GM19455 (cell line): ENCODE measurements at regions not wholly inside any gene's neighbourhood (a gene's known extent, or its start where the extent isn't known, plus 50 kb on each side); places are given as distances from the start of the nearest gene placed in this dataset.
"Not testable (repeated sequence)": the region's sequence is repeated elsewhere in the genome, so short reads cannot be mapped to it uniquely, and the experiment has no call there.

Experiments used
- ATAC-seq: cut with Tn5 transposase; IDR thresholded peaks from one replicate; pipeline ENCODE4 v1.9.1; 2021; ENCODE audit not compliant: unreplicated experiment

- ATAC-seq = no peak
Measured at GRCh38 chr18:43936176-43936575, 658.9 kb upstream of the SYT4 start.

GRCh38 chr18:43949291-43949690, 672.0 kb upstream of the SYT4 start:
- ATAC-seq = no peak

GRCh38 chr18:43950062-43950461, 672.8 kb upstream of the SYT4 start:
- no peak for ATAC-seq

- ATAC-seq = no peak
Measured at GRCh38 chr18:43952398-43952797, 675.1 kb upstream of the SYT4 start.

- no peak for ATAC-seq
Measured at GRCh38 chr18:43961722-43962121, 684.4 kb upstream of the SYT4 start.

- no peak for ATAC-seq
Measured at GRCh38 chr18:43964666-43965065, 687.4 kb upstream of the SYT4 start.

- ATAC-seq = no peak
Measured at GRCh38 chr18:43965691-43966090, 688.4 kb upstream of the SYT4 start.

GRCh38 chr18:43970656-43971055, 693.4 kb upstream of the SYT4 start:
- ATAC-seq = no peak

GRCh38 chr18:43978174-43978573, 700.9 kb upstream of the SYT4 start:
- ATAC-seq = no peak

GRCh38 chr18:43982582-43982981, 698.1 kb upstream of the SETBP1 start:
- no peak for ATAC-seq

GRCh38 chr18:43987061-43987460, 693.6 kb upstream of the SETBP1 start:
- ATAC-seq = not testable (repeated sequence)

- no peak for ATAC-seq
Measured at GRCh38 chr18:43992741-43993140, 687.9 kb upstream of the SETBP1 start.

- no peak for ATAC-seq
Measured at GRCh38 chr18:43994381-43994780, 686.3 kb upstream of the SETBP1 start.

GRCh38 chr18:44013871-44014270, 666.8 kb upstream of the SETBP1 start:
- ATAC-seq = no peak

GRCh38 chr18:44025421-44025820, 655.3 kb upstream of the SETBP1 start:
- no peak for ATAC-seq

GRCh38 chr18:44028109-44028508, 652.6 kb upstream of the SETBP1 start:
- no peak for ATAC-seq

- ATAC-seq = no peak
Measured at GRCh38 chr18:44031063-44031462, 649.6 kb upstream of the SETBP1 start.

- ATAC-seq = no peak
Measured at GRCh38 chr18:44033144-44033701, 647.5 kb upstream of the SETBP1 start.

GRCh38 chr18:44035554-44035953, 645.1 kb upstream of the SETBP1 start:
- no peak for ATAC-seq

GRCh38 chr18:44036501-44036900, 644.2 kb upstream of the SETBP1 start:
- ATAC-seq = no peak

- ATAC-seq = no peak
Measured at GRCh38 chr18:44039216-44039615, 641.5 kb upstream of the SETBP1 start.

GRCh38 chr18:44039826-44040225, 640.9 kb upstream of the SETBP1 start:
- no peak for ATAC-seq

GRCh38 chr18:44041553-44041952, 639.1 kb upstream of the SETBP1 start:
- no peak for ATAC-seq

- ATAC-seq = no peak
Measured at GRCh38 chr18:44041961-44042360, 638.7 kb upstream of the SETBP1 start.
